Naive thymus-derived CD4-positive, alpha-beta T cell (primary cell): ENCODE measurements at regions not wholly inside any gene's neighbourhood (a gene's known extent, or its start where the extent isn't known, plus 50 kb on each side); places are given as distances from the start of the nearest gene placed in this dataset.

Experiments
- ATAC-seq: fragments of 150-1000 bp; cut with Tn5 transposase; 2 replicates; pipeline ENCODE4 v1.10.0; 2021; ENCODE audit warnings: mild to moderate bottlenecking, moderate library complexity
- CTCF ChIA-PET: fragments of 350-600 bp; sonication (Branson Sonifier 250); formaldehyde crosslinking; loops from one replicate; lab custom pipeline; 2021; ENCODE audit warnings: antibody characterized with exemption; lab: Charles Lee
- POLR2A ChIA-PET: fragments of 350-600 bp; sonication (Branson Sonifier 250); formaldehyde crosslinking; loops from one replicate; lab custom pipeline; 2021; ENCODE audit warnings: antibody characterized with exemption, inconsistent platforms; lab: Charles Lee
- DNase-seq, 9 donors: peaks; one replicate each; pipeline versions ENCODE4 v3.0.0 to v3.0.0-alpha.2; 2020 to 2022; ENCODE audit warnings: mixed read lengths in 1 of 9
- H3K27ac ChIP-seq: one replicate; pipeline ENCODE4 v1.7.0; 2013; ENCODE audit warnings: mild to moderate bottlenecking, low read depth, low read length, moderate library complexity
- H3K27me3 ChIP-seq, 2 donors: one replicate each; pipeline ENCODE4 v1.7.0; 2013; ENCODE audit warnings: low read length in 2 of 2, mild to moderate bottlenecking in 2 of 2, moderate library complexity in 2 of 2; ENCODE audit not compliant: control insufficient read depth in 2 of 2, insufficient read depth in 2 of 2
- H3K36me3 ChIP-seq, 3 experiments: 1 replicate in 2 of 3; 2 replicates in 1 of 3; pipeline ENCODE4 v1.7.0; 2013; ENCODE audit warnings: low read length in 3 of 3, mild to moderate bottlenecking in 3 of 3, moderate library complexity in 1 of 3; ENCODE audit not compliant: insufficient read depth in 3 of 3, control insufficient read depth in 2 of 3
- H3K4me1 ChIP-seq, 2 donors: one replicate each; pipeline ENCODE4 v1.7.0; 2013; ENCODE audit warnings: low read length in 2 of 2, mild to moderate bottlenecking in 2 of 2, moderate library complexity in 1 of 2; ENCODE audit not compliant: control insufficient read depth in 2 of 2, insufficient read depth in 2 of 2
- H3K4me3 ChIP-seq: 2 replicates; pipeline ENCODE4 v1.7.0; 2013; ENCODE audit warnings: mild to moderate bottlenecking, low read length
- H3K9me3 ChIP-seq, 3 experiments: 1 replicate in 2 of 3; 2 replicates in 1 of 3; pipeline ENCODE4 v1.7.0; 2013; ENCODE audit warnings: low read length in 3 of 3; ENCODE audit not compliant: control insufficient read depth in 2 of 3
- H3K27ac Mint-ChIP-seq, 9 donors: one replicate each; pipeline ENCODE4 v1.8.0; 2020 to 2022; ENCODE audit warnings: mixed read lengths in 9 of 9, mild to moderate bottlenecking in 8 of 9, moderate library complexity in 5 of 9, inconsistent platforms in 2 of 9
- H3K27me3 Mint-ChIP-seq, 5 donors: one replicate each; pipeline ENCODE4 v1.8.0; 2021 to 2022; ENCODE audit warnings: mixed read lengths in 5 of 5, mild to moderate bottlenecking in 1 of 5
- H3K36me3 Mint-ChIP-seq, 5 donors: one replicate each; pipeline ENCODE4 v1.8.0; 2020 to 2022; ENCODE audit warnings: mixed read lengths in 5 of 5, mild to moderate bottlenecking in 3 of 5, inconsistent platforms in 1 of 5
- H3K4me1 Mint-ChIP-seq, 7 donors: one replicate each; pipeline ENCODE4 v1.8.0; 2020 to 2022; ENCODE audit warnings: mixed read lengths in 7 of 7, mild to moderate bottlenecking in 3 of 7, inconsistent platforms in 1 of 7
- H3K4me3 Mint-ChIP-seq, 10 donors: one replicate each; pipeline ENCODE4 v1.8.0; 2020 to 2022; ENCODE audit warnings: mild to moderate bottlenecking in 10 of 10, mixed read lengths in 10 of 10, moderate library complexity in 6 of 10, inconsistent platforms in 2 of 10
- H3K9me3 Mint-ChIP-seq, 11 donors: one replicate each; pipeline ENCODE4 v1.8.0; 2020 to 2022; ENCODE audit warnings: mixed read lengths in 11 of 11, mild to moderate bottlenecking in 4 of 11, inconsistent platforms in 1 of 11, moderate library complexity in 1 of 11
- intact Hi-C, 2 donors: fragments of 100-400 bp; cut with micrococcal nuclease; formaldehyde crosslinking; loops; one replicate each; pipeline ENCODE4 v1.15.1; 2023

DNA sequence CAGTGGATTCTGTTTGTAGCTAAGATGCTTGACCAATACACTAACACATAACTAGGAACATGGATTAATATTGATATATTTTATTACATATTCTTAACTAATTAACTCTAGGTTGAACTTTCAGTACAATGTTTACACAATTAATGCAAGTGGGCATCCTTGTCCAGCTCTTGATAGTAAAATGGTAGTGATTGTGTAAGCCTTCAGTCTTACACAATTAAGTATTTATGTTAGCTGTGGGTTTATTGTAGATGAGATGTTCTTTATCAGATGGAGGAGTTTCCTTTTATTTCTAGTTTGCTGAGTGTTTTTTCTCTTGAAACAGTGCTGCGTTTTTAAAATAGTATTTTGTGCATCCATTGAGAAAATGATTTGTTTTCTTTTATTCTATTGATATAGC is 1210.8 kb downstream of the CDH12 start:
- ChIA-PET CTCF (no interaction called here), POLR2A (no interaction called here)
- Histone ChIP-seq H3K4me1 (no peaks in the 10 kb centered on the region), H3K9me3 (no peaks in the 10 kb centered on the region), H3K36me3 (no peaks in the 10 kb centered on the region), H3K4me3 (no peak overlapping the region), H3K27me3 (no peaks in the 10 kb centered on the region), H3K27ac (no peak overlapping the region)
- Mint-ChIP-seq H3K4me3 (no peak overlapping the region), H3K9me3 (peaks cover 0 to 14% (median 0%) of the 10 kb centered on the region in 11 donors), H3K36me3 (no peaks in the 10 kb centered on the region), H3K4me1 (no peaks in the 10 kb centered on the region), H3K27me3 (no peaks in the 10 kb centered on the region), H3K27ac (no peak overlapping the region)
- DNase-seq (no peak), ATAC-seq (no peak)
- intact Hi-C loops, result no loop called here

DNA sequence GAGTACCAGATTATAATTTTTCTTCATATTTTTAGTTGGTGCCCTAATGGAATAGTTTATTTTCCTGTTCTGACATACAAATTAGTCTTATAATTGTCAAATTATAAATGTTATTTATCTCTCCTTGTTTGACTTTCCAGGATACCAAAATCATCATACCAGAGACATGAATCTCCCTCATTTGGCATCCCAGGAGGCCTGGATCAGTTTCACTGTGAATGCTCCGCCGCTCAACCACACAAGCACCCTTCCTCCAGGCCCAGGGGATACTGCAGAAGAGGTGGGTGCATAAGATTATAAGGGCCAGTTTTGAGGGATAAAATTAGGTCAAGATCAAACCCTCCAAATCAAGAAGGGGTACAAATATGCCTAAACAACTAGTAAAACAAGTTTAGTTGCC is 1229.3 kb downstream of the CDH12 start:
- Mint-ChIP-seq H3K27me3 (no peaks in the 10 kb centered on the region), H3K36me3 (no peaks in the 10 kb centered on the region), H3K9me3 (peaks cover 0 to 10% (median 4%) of the 10 kb centered on the region in 11 donors), H3K27ac (no peak overlapping the region), H3K4me3 (no peak overlapping the region), H3K4me1 (no peaks in the 10 kb centered on the region)
- ChIA-PET POLR2A (no interaction called here), CTCF (no interaction called here)
- no peak overlapping the region for H3K27ac ChIP-seq
- DNase-seq (no peak), ATAC-seq (no peak)
- H3K4me1 ChIP-seq, result no peaks in the 10 kb centered on the region
- H3K4me3 ChIP-seq, result no peak overlapping the region
- intact Hi-C loops, result no loop called here
- no peaks in the 10 kb centered on the region for H3K27me3 ChIP-seq
- no peaks in the 10 kb centered on the region for H3K9me3 ChIP-seq
- H3K36me3 ChIP-seq, result no peaks in the 10 kb centered on the region

DNA sequence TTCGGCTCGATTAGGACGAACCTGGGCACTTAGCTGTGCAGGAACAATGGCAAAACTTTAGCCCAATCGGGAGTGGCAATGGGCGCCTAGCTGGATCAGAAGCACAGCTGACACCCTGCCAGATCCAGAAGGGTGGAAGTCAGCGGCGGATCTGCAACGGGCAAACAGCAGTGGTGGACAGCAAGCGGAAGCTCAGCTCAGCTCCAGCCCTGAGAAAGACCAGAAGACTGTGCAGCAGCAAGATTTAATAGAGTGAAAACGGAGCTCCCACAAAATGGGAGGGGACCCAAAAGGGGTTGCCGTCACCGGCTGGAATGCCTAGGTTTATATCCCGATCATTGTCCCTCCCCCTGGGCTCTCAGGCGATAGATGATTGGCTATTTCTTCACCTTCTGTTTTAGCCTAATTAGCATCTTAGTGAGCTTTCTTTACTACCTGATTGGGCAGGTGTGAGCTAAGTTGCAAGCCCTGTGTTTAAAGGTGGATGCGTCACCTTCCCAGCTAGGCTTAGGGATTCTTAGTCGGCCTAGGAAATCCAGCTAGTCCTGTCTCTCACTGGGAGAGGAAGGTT is 1237.9 kb downstream of the CDH12 start:
- intact Hi-C loops, result no loop called here
- Mint-ChIP-seq H3K4me1 (no peaks in the 10 kb centered on the region), H3K9me3 (peaks cover 0 to 17% (median 4%) of the 10 kb centered on the region in 11 donors), H3K4me3 (no peak overlapping the region), H3K36me3 (no peaks in the 10 kb centered on the region), H3K27me3 (no peaks in the 10 kb centered on the region), H3K27ac (no peak overlapping the region)
- Histone ChIP-seq H3K4me1 (no peaks in the 10 kb centered on the region), H3K27ac (no peak overlapping the region), H3K27me3 (no peaks in the 10 kb centered on the region), H3K9me3 (no peaks in the 10 kb centered on the region), H3K4me3 (no peak overlapping the region), H3K36me3 (no peaks in the 10 kb centered on the region)
- DNase-seq, result no peak
- ATAC-seq, result no peak
- POLR2A ChIA-PET, result no interaction called here
- CTCF ChIA-PET, result no interaction called here

DNA sequence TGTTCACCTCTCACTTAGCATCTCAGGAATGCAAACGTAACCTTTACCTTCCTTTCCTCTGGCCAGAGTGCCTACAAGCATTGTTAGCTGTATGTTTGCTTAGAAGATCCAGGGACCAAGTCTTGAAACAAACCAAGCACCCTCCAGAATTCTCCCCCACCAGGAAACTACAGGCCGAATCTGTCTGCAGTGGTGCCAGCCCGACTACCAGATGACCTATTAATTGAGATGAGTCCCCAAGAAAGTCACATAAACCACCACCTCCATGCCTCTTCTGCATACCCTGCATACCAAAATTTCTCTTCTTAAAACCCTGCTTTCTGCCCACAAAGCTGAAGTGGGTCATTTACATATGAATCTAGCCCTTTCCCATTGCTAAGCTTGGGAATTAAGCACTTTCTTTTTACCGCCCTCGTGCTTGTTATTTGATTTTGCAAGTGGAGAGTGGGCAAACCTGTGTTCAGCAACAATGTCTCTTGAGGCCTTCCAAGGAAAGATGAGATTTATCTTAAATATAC is 1239.1 kb downstream of the CDH12 start:
- no peak for DNase-seq
- peaks cover 0 to 17% (median 4%) of the 10 kb centered on the region in 11 donors for H3K9me3 Mint-ChIP-seq
- Histone ChIP-seq H3K9me3 (no peaks in the 10 kb centered on the region), H3K4me3 (no peak overlapping the region), H3K36me3 (no peaks in the 10 kb centered on the region), H3K27ac (no peak overlapping the region), H3K27me3 (no peaks in the 10 kb centered on the region), H3K4me1 (no peaks in the 10 kb centered on the region)
- ChIA-PET POLR2A (no interaction called here), CTCF (no interaction called here)
- no peak overlapping the region for H3K27ac Mint-ChIP-seq
- H3K4me1 Mint-ChIP-seq, result no peaks in the 10 kb centered on the region
- H3K4me3 Mint-ChIP-seq, result no peak overlapping the region
- intact Hi-C loops, result no loop called here
- no peaks in the 10 kb centered on the region for H3K36me3 Mint-ChIP-seq
- ATAC-seq, result no peak
- H3K27me3 Mint-ChIP-seq, result no peaks in the 10 kb centered on the region

DNA sequence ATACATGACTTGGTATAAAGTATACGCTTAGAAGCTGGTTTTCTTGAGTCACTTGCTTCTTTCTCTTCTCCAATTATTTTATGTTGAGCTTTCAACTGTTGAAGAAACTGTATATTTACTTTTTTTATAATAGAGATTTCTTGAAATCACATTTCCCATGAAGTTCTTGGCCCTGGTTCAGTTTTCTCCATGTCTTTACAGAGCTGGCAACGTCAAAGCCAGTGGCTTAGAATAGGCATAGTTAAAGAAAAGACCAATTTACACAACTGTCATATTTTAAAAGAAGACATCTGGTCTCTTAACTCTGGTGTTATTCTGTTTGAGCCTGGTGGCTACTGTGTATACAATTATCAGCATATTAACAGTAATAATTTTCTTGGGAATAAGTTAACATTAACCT is 1249.3 kb downstream of the CDH12 start:
- ChIA-PET CTCF (no interaction called here), POLR2A (no interaction called here)
- intact Hi-C loops, result no loop called here
- no peaks in the 10 kb centered on the region for H3K4me1 Mint-ChIP-seq
- no peak overlapping the region for H3K27ac Mint-ChIP-seq
- H3K9me3 ChIP-seq, result no peaks in the 10 kb centered on the region
- H3K4me3 Mint-ChIP-seq, result no peak overlapping the region
- no peaks in the 10 kb centered on the region for H3K27me3 ChIP-seq
- H3K36me3 Mint-ChIP-seq, result no peaks in the 10 kb centered on the region
- ATAC-seq, result no peak
- H3K27me3 Mint-ChIP-seq, result no peaks in the 10 kb centered on the region
- no peak for DNase-seq
- H3K27ac ChIP-seq, result no peak overlapping the region
- H3K4me1 ChIP-seq, result no peaks in the 10 kb centered on the region
- peaks cover 0 to 5% (median 0%) of the 10 kb centered on the region in 11 donors for H3K9me3 Mint-ChIP-seq
- H3K36me3 ChIP-seq, result no peaks in the 10 kb centered on the region
- H3K4me3 ChIP-seq, result no peak overlapping the region

DNA sequence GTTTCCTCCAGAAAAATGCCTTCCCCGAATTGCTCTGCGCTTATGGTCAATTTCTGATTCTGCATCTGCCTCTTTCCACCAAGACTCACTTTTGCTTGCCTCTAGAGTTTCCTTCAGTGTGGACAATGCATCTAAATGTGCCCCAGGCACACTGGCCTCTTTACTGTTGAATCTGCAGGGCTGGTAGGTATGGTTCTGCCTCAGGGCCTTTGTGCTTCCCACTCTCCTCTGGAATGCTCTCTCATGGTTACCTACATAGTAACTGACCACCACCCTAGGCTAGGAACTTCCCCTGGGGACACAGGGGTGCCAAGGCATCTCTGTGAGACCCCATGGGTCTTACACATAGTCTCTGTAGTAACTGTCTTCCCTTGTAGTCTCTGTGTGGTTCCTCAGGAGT is 1258.6 kb downstream of the CDH12 start:
- ChIA-PET POLR2A (no interaction called here), CTCF (no interaction called here)
- Mint-ChIP-seq H3K4me3 (no peak overlapping the region), H3K4me1 (no peaks in the 10 kb centered on the region), H3K27ac (no peak overlapping the region), H3K9me3 (peaks cover 0 to 43% (median 13%) of the 10 kb centered on the region in 11 donors), H3K36me3 (peaks cover 0 to 5% (median 0%) of the 10 kb centered on the region in 5 donors), H3K27me3 (no peaks in the 10 kb centered on the region)
- intact Hi-C loops, result no loop called here
- no peak overlapping the region for H3K27ac ChIP-seq
- H3K4me1 ChIP-seq, result no peaks in the 10 kb centered on the region
- no peak overlapping the region for H3K4me3 ChIP-seq
- H3K36me3 ChIP-seq, result no peaks in the 10 kb centered on the region
- no peaks in the 10 kb centered on the region for H3K27me3 ChIP-seq
- H3K9me3 ChIP-seq, result peaks cover 0 to 6% (median 0%) of the 10 kb centered on the region in 3 experiments
- ATAC-seq (no peak), DNase-seq (no peak)

DNA sequence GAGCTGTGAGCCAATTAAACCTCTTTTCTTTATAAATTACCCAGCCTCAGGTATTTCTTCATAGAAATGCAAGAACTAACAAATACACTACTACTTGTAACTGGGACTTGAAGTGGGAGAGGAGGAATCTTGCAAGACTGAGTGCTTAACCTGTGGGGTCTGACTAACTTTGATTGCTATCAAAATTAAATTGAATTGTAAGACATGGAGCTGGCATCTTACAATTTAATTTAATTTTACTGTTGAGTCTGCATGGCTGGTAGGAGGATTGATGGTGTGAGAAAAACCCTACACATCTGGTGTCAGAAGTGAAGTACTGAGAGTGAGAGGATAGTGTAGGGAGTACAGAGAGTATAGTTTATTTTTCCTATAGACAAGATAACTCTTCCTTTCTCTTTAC is 1259.9 kb downstream of the CDH12 start:
- Histone ChIP-seq H3K27ac (no peak overlapping the region), H3K4me3 (no peak overlapping the region), H3K9me3 (peaks cover 0 to 6% (median 0%) of the 10 kb centered on the region in 3 experiments), H3K27me3 (no peaks in the 10 kb centered on the region), H3K36me3 (no peaks in the 10 kb centered on the region), H3K4me1 (no peaks in the 10 kb centered on the region)
- H3K4me3 Mint-ChIP-seq, result no peak overlapping the region
- H3K36me3 Mint-ChIP-seq, result peaks cover 0 to 16% (median 6%) of the 10 kb centered on the region in 5 donors
- H3K4me1 Mint-ChIP-seq, result no peaks in the 10 kb centered on the region
- intact Hi-C loops, result no loop called here
- ChIA-PET CTCF (no interaction called here), POLR2A (interaction anchor here (0.6 kb wide), 1 partner anchor 800 kb away, joined by 3 read pairs; no protein-coding TSS in a partner anchor)
- no peaks in the 10 kb centered on the region for H3K27me3 Mint-ChIP-seq
- H3K27ac Mint-ChIP-seq, result no peak overlapping the region
- DNase-seq (no peak), ATAC-seq (no peak)
- H3K9me3 Mint-ChIP-seq, result peaks cover 0 to 39% (median 13%) of the 10 kb centered on the region in 11 donors
